Fibroblast of villous mesenchyme (primary cell): ENCODE measurements at regions not wholly inside any gene's neighbourhood (a gene's known extent, or its start where the extent isn't known, plus 50 kb on each side); places are given as distances from the start of the nearest gene placed in this dataset.

Experiments used
- DNase-seq: peaks from one replicate; pipeline ENCODE4 v3.0.0-alpha.2; 2010; ENCODE audit warnings: low read depth
- H3K4me3 ChIP-seq: 2 replicates; pipeline ENCODE4 v1.5.1; 2011; ENCODE audit warnings: low read depth, mild to moderate bottlenecking, low read length
- CTCF ChIP-seq: IDR thresholded peaks from 2 replicates; pipeline ENCODE4 v1.5.1; 2012; ENCODE audit warnings: low read depth, mild to moderate bottlenecking, low read length; ENCODE audit not compliant: insufficient read depth

- no peak for TF ChIP-seq CTCF
- H3K4me3 ChIP-seq = no peak overlapping the region
- no peak for DNase-seq
These were observed 84.9 kb upstream of the TNP1 start for GRCh38 chr2:216944733-216945132.

- no peak for DNase-seq
- TF ChIP-seq CTCF = no peak
- H3K4me3 ChIP-seq = no peak overlapping the region
These were observed 83.2 kb upstream of the TNP1 start for GRCh38 chr2:216943109-216943508.

- no peak for TF ChIP-seq CTCF
- no peak for DNase-seq
- H3K4me3 ChIP-seq = no peak overlapping the region
These were observed 82.6 kb upstream of the TNP1 start for GRCh38 chr2:216942465-216942864.

GRCh38 chr2:216942016-216942415 lies 82.2 kb upstream of the TNP1 start:
- no peak for TF ChIP-seq CTCF
- DNase-seq = no peak
- no peak overlapping the region for H3K4me3 ChIP-seq

- no peak for TF ChIP-seq CTCF
- H3K4me3 ChIP-seq = no peak overlapping the region
- DNase-seq = peak; percentile 11
These were observed 77.1 kb upstream of the TNP1 start for GRCh38 chr2:216936954-216937357.

- DNase-seq = no peak
- TF ChIP-seq CTCF = no peak
- no peak overlapping the region for H3K4me3 ChIP-seq
These were observed 74.8 kb upstream of the TNP1 start for GRCh38 chr2:216934623-216935022.

GRCh38 chr2:216934151-216934550 lies 74.3 kb upstream of the TNP1 start:
- DNase-seq = no peak
- no peak overlapping the region for H3K4me3 ChIP-seq
- no peak for TF ChIP-seq CTCF
